ENCODE measurements at regions not wholly inside any gene's neighbourhood (a gene's known extent, or its start where the extent isn't known, plus 50 kb on each side); places are given as distances from the start of the nearest gene placed in this dataset.
"Not testable (repeated sequence)": the region's sequence is repeated elsewhere in the genome, so short reads cannot be mapped to it uniquely, and the experiment has no call there.

GRCh38 chrX:27162496-27162895 is 300.6 kb downstream of the PPP4R3C start:
- DNase-seq (ENCODE audit: low read depth), result no peak
- TF ChIP-seq CTCF (conservative IDR thresholded peaks at IDR 0.05; ENCODE audit: low read length), result no peak
- H3K4me3 ChIP-seq (ENCODE audit: low read length), result no peak overlapping the region

- DNase-seq (ENCODE audit: low read depth); H3K4me3 ChIP-seq (ENCODE audit: low read length): not testable (repeated sequence)
Observed at GRCh38 chrX:27156921-27157320, 306.2 kb downstream of the PPP4R3C start.

- TF ChIP-seq CTCF (conservative IDR thresholded peaks at IDR 0.05; ENCODE audit: low read length), result no peak
- H3K4me3 ChIP-seq (ENCODE audit: low read length), result no peak overlapping the region
- no peak for DNase-seq (ENCODE audit: low read depth)
Observed at GRCh38 chrX:27136325-27136724, 326.8 kb downstream of the PPP4R3C start.

GRCh38 chrX:27132862-27133261 is 330.3 kb downstream of the PPP4R3C start:
- no peak overlapping the region for H3K4me3 ChIP-seq (ENCODE audit: low read length)
- no peak for DNase-seq (ENCODE audit: low read depth)
- TF ChIP-seq CTCF (conservative IDR thresholded peaks at IDR 0.05; ENCODE audit: low read length), result no peak

GRCh38 chrX:27087176-27087575 is 376.0 kb downstream of the PPP4R3C start:
- not testable (repeated sequence) for H3K4me3 ChIP-seq (ENCODE audit: low read length); DNase-seq (ENCODE audit: low read depth)

GRCh38 chrX:27086237-27086636 is 376.9 kb downstream of the PPP4R3C start:
- no peak for TF ChIP-seq CTCF (conservative IDR thresholded peaks at IDR 0.05; ENCODE audit: low read length)
- no peak overlapping the region for H3K4me3 ChIP-seq (ENCODE audit: low read length)

GRCh38 chrX:27085346-27085745 is 377.8 kb downstream of the PPP4R3C start:
- DNase-seq (ENCODE audit: low read depth), result no peak
- no peak overlapping the region for H3K4me3 ChIP-seq (ENCODE audit: low read length)
- no peak for TF ChIP-seq CTCF (conservative IDR thresholded peaks at IDR 0.05; ENCODE audit: low read length)

More at GRCh38 chrX:27086237-27086636, 376.9 kb downstream of the PPP4R3C start:
- DNase-seq (ENCODE audit: low read depth), result no peak

- no peak overlapping the region for H3K4me3 ChIP-seq (ENCODE audit: low read length)
- DNase-seq (ENCODE audit: low read depth), result no peak
- no peak for TF ChIP-seq CTCF (conservative IDR thresholded peaks at IDR 0.05; ENCODE audit: low read length)
Observed at GRCh38 chrX:27078371-27078770, 384.8 kb downstream of the PPP4R3C start.
